WTC11 (cell line): ENCODE measurements at regions not wholly inside any gene's neighbourhood (a gene's known extent, or its start where the extent isn't known, plus 50 kb on each side); places are given as distances from the start of the nearest gene placed in this dataset.

ENCODE experiments used
- ATF1 ChIP-seq: sonication (generic); formaldehyde crosslinking; IDR thresholded peaks from 2 replicates; pipeline ENCODE4 v1.8.1; 2023; ENCODE audit warnings: mild to moderate bottlenecking, moderate library complexity, missing genetic modification reagents
- ETV6 ChIP-seq: sonication (generic); formaldehyde crosslinking; IDR thresholded peaks from 2 replicates; pipeline ENCODE4 v1.8.1; 2022; ENCODE audit warnings: mild to moderate bottlenecking, missing genetic modification reagents
- TF ChIP-seq, protein P1 (sequence below): sonication (generic); formaldehyde crosslinking; IDR thresholded peaks from 2 replicates; pipeline ENCODE4 v1.8.0; 2022; ENCODE audit warnings: mild to moderate bottlenecking, missing genetic modification reagents

DNA sequence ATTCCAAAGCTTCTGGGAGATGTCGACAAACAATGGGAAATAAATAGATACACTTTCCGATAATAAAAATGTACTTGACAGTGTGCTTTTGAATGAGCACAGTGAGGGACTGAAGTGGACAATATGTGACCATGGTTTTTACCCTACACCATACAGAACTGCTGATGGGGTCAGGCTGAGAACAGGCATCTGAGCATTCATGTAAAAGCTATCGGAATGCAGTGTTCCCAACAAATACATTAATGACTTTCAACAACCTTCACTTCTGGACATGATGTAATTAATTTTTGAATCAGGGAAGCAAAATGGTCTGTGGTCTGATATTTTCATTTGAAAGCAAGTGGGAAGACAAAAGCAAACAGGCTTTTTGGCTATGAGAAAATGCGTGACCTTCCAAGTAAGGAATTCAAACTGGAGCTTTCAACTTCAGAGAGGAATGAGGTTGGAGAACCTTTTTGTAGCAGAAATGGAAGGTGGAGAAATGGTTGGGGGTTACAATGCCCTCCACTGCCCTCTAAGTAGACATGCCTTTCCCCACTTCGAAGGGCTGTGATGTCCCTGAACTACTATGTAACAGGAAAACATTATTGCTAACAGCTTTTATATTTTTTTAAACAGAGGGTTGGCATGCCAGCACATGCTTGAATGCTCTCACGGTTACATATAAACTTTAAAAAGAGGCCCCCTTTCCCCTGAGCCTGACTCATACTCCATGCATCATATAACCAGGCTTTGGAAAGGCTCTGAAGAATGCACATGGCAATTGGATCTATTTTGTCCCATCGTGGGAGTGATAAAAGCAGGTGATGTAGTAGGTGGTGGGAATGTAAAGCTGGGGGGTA is 203.5 kb upstream of the CITED2 start:
- TF ChIP-seq ATF1 (CRISPR knock-in tag) (no peak), ETV6 (CRISPR knock-in tag) (no peak)
- TF ChIP-seq, protein P1, sequence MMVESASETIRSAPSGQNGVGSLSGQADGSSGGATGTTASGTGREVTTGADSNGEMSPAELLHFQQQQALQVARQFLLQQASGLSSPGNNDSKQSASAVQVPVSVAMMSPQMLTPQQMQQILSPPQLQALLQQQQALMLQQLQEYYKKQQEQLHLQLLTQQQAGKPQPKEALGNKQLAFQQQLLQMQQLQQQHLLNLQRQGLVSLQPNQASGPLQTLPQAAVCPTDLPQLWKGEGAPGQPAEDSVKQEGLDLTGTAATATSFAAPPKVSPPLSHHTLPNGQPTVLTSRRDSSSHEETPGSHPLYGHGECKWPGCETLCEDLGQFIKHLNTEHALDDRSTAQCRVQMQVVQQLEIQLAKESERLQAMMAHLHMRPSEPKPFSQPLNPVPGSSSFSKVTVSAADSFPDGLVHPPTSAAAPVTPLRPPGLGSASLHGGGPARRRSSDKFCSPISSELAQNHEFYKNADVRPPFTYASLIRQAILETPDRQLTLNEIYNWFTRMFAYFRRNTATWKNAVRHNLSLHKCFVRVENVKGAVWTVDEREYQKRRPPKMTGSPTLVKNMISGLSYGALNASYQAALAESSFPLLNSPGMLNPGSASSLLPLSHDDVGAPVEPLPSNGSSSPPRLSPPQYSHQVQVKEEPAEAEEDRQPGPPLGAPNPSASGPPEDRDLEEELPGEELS (CRISPR knock-in tag): no peak
